SK-N-SH (cell line): ENCODE measurements at regions not wholly inside any gene's neighbourhood (a gene's known extent, or its start where the extent isn't known, plus 50 kb on each side); places are given as distances from the start of the nearest gene placed in this dataset.

ENCODE experiments used
- CTCF ChIA-PET: fragments of 300-600, 350-600 bp; formaldehyde crosslinking; extraction: SDS; loops from one replicate; lab custom pipeline; 2021; lab: Yijun Ruan, JAX
- POLR2A ChIA-PET: fragments of 350-600 bp; sonication (Branson Sonifier 250); formaldehyde crosslinking; extraction: SDS; loops from one replicate; lab custom pipeline; 2020; ENCODE audit warnings: antibody characterized with exemption, inconsistent platforms; lab: Yijun Ruan, JAX
- DNase-seq: peaks from one replicate; pipeline ENCODE4 v3.0.0; 2012
- H2AFZ ChIP-seq: fragments of 200-600 bp; sonication (generic); 2 replicates; pipeline ENCODE4 v1.8.1; 2016; ENCODE audit warnings: antibody characterized with exemption, mild to moderate bottlenecking, low read depth
- H3F3A ChIP-seq: fragments of 200-600 bp; sonication (generic); replicated peaks from 2 replicates; pipeline ENCODE3; 2016; ENCODE audit warnings: antibody characterized with exemption, mild to moderate bottlenecking; ENCODE audit not compliant: insufficient read depth
- H3K27ac ChIP-seq, 2 experiments: fragments of 200-500 bp in 1 of 2; fragments of 200-600 bp in 1 of 2; sonication (Bioruptor generic) in 1 of 2; sonication (generic), shearing (Covaris generic) in 1 of 2; 2 replicates each; pipeline versions ENCODE4 v1.5.1 to v1.6.1; 2014 to 2016; ENCODE audit warnings: low read depth in 2 of 2, inconsistent platforms in 1 of 2, low read length in 1 of 2, mild to moderate bottlenecking in 1 of 2, mixed read lengths in 1 of 2
- H3K27me3 ChIP-seq: fragments of 200-600 bp; sonication (generic), shearing (Covaris generic); 2 replicates; pipeline ENCODE4 v1.6.1; 2016; ENCODE audit warnings: mixed run types; ENCODE audit not compliant: insufficient read depth
- H3K36me3 ChIP-seq, 2 experiments: fragments of 200-500 bp in 1 of 2; fragments of 200-600 bp in 1 of 2; sonication (Bioruptor generic) in 1 of 2; sonication (generic) in 1 of 2; replicated peaks in 1 of 2; 2 replicates each; pipeline versions ENCODE3 to v1.5.1; 2014 to 2016; ENCODE audit warnings: low read length in 1 of 2, mild to moderate bottlenecking in 1 of 2; ENCODE audit not compliant: insufficient read depth in 2 of 2, control insufficient read depth in 1 of 2
- H3K4me1 ChIP-seq, 2 experiments: fragments of 200-500 bp in 1 of 2; fragments of 200-600 bp in 1 of 2; sonication (Bioruptor generic) in 1 of 2; sonication (generic), shearing (Covaris generic) in 1 of 2; 2 replicates each; pipeline versions ENCODE4 v1.5.1 to v1.6.1; 2014 to 2016; ENCODE audit warnings: low read depth in 1 of 2, low read length in 1 of 2, mixed run types in 1 of 2; ENCODE audit not compliant: insufficient read depth in 2 of 2, control insufficient read depth in 1 of 2
- H3K4me2 ChIP-seq: fragments of 200-600 bp; sonication (generic), shearing (Covaris generic); 2 replicates; pipeline ENCODE4 v1.6.1; 2017; ENCODE audit warnings: mixed run types
- H3K4me3 ChIP-seq, 2 experiments: fragments of 200-500 bp in 1 of 2; fragments of 200-600 bp in 1 of 2; sonication (Bioruptor generic) in 1 of 2; sonication (generic), shearing (Covaris generic) in 1 of 2; 2 replicates each; pipeline versions ENCODE4 v1.5.1 to v1.8.1; 2014 to 2016; ENCODE audit warnings: low read depth in 2 of 2, inconsistent platforms in 1 of 2, low read length in 1 of 2, mild to moderate bottlenecking in 1 of 2, mixed read lengths in 1 of 2, moderate library complexity in 1 of 2
- H3K79me2 ChIP-seq: fragments of 200-600 bp; sonication (generic); 2 replicates; pipeline ENCODE4 v1.8.1; 2017; ENCODE audit warnings: mild to moderate bottlenecking; ENCODE audit not compliant: insufficient read depth
- H3K9ac ChIP-seq: fragments of 200-600 bp; sonication (generic); 2 replicates; pipeline ENCODE4 v1.6.1; 2017; ENCODE audit warnings: mixed run types
- H3K9me2 ChIP-seq: fragments of 200-600 bp; sonication (generic); 2 replicates; pipeline ENCODE4 v1.6.1; 2017; ENCODE audit warnings: mixed run types
- H3K9me3 ChIP-seq: fragments of 200-600 bp; sonication (generic); 2 replicates; pipeline ENCODE4 v1.6.1; 2017; ENCODE audit warnings: mixed run types, mild to moderate bottlenecking, moderate library complexity
- H4K20me1 ChIP-seq: fragments of 200-600 bp; sonication (generic); 2 replicates; pipeline ENCODE4 v1.6.1; 2017; ENCODE audit warnings: mild to moderate bottlenecking, mixed run types; ENCODE audit not compliant: insufficient read depth
- EZH2phosphoT487 ChIP-seq: fragments of 200-600 bp; sonication (generic); IDR thresholded peaks from 2 replicates; pipeline ENCODE4 v1.6.1; 2017; ENCODE audit warnings: low read depth, mixed run types, mild to moderate bottlenecking, antibody characterized with exemption, moderate library complexity, borderline replicate concordance
- FOSL2 ChIP-seq: IDR thresholded peaks from 2 replicates; pipeline ENCODE4 v1.4.0; 2012; ENCODE audit warnings: low read depth, mild to moderate bottlenecking, moderate library complexity, borderline replicate concordance
- FOXJ3 ChIP-seq: sonication (generic); formaldehyde crosslinking; IDR thresholded peaks from 2 replicates; pipeline ENCODE4 v1.5.1; 2020; ENCODE audit warnings: mild to moderate bottlenecking, missing genetic modification reagents
- GABPA ChIP-seq: IDR thresholded peaks from 2 replicates; pipeline ENCODE4 v1.4.0; 2012; ENCODE audit warnings: low read depth, mild to moderate bottlenecking
- IRF3 ChIP-seq: fragments of 150-350 bp; IDR thresholded peaks from 2 replicates; pipeline ENCODE4 v1.6.1; 2016; ENCODE audit warnings: mild to moderate bottlenecking, low read depth, low read length
- MAX ChIP-seq: IDR thresholded peaks from 2 replicates; pipeline ENCODE4 v1.4.0; 2012; ENCODE audit warnings: low read depth
- MEF2A ChIP-seq: IDR thresholded peaks from 2 replicates; pipeline ENCODE4 v1.4.0; 2012; ENCODE audit warnings: low read depth, borderline replicate concordance
- MXI1 ChIP-seq: IDR thresholded peaks from 2 replicates; pipeline ENCODE4 v1.6.1; 2012; ENCODE audit warnings: mild to moderate bottlenecking, low read depth, low read length, improper control_type of control experiment
- NFIC ChIP-seq: IDR thresholded peaks from 2 replicates; pipeline ENCODE4 v1.4.0; 2012; ENCODE audit warnings: borderline replicate concordance
- NRF1 ChIP-seq: IDR thresholded peaks from 2 replicates; pipeline ENCODE4 v1.6.1; 2012; ENCODE audit warnings: low read depth, mild to moderate bottlenecking, low read length
- RCOR1 ChIP-seq: fragments of 150-350 bp; IDR thresholded peaks from 2 replicates; pipeline ENCODE4 v1.6.1; 2017; ENCODE audit warnings: antibody characterized with exemption, low read length
- RFX5 ChIP-seq: IDR thresholded peaks from 2 replicates; pipeline ENCODE4 v1.6.1; 2012; ENCODE audit warnings: mild to moderate bottlenecking, improper control_type of control experiment, low read length
- SIN3A ChIP-seq: IDR thresholded peaks from 2 replicates; pipeline ENCODE4 v1.6.1; 2012; ENCODE audit warnings: low read depth, mild to moderate bottlenecking, low read length, moderate library complexity, borderline replicate concordance
- SMC3 ChIP-seq: IDR thresholded peaks from 2 replicates; pipeline ENCODE4 v1.6.1; 2012; ENCODE audit warnings: low read depth, low read length, improper control_type of control experiment
- TAF1 ChIP-seq: IDR thresholded peaks from 2 replicates; pipeline ENCODE4 v1.6.1; 2012; ENCODE audit warnings: low read depth, mild to moderate bottlenecking, low read length, moderate library complexity, borderline replicate concordance
- TCF12 ChIP-seq: IDR thresholded peaks from 2 replicates; pipeline ENCODE4 v1.4.0; 2012
- YY1 ChIP-seq: IDR thresholded peaks from 2 replicates; pipeline ENCODE4 v1.4.0; 2012; ENCODE audit warnings: low read depth, mild to moderate bottlenecking
- WGBS: methylation state at CpG from one replicate; pipeline ENCODE4 v1.1.6; 2017; ENCODE audit warnings: low lambda C conversion rate; 5-methylcytosine and 5-hydroxymethylcytosine counted together
- TF ChIP-seq, protein P1 (sequence below): IDR thresholded peaks from 2 replicates; pipeline ENCODE4; 2012
- TF ChIP-seq, protein P2 (sequence below): fragments of 200-600 bp; sonication (generic); IDR thresholded peaks from 2 replicates; pipeline ENCODE4 v1.6.1; 2017; ENCODE audit warnings: antibody characterized with exemption, mild to moderate bottlenecking, moderate library complexity
- TF ChIP-seq, protein P3 (sequence below): IDR thresholded peaks from 2 replicates; pipeline ENCODE4 v1.4.0; 2012; ENCODE audit warnings: low read depth, borderline replicate concordance
- TF ChIP-seq, protein P4 (sequence below): fragments of 150-350 bp; IDR thresholded peaks from 2 replicates; pipeline ENCODE4 v1.6.1; 2017; ENCODE audit warnings: antibody characterized with exemption, low read length, low read depth, borderline replicate concordance

- CTCF ChIA-PET, result no interaction called here
- Histone ChIP-seq H3K4me3 (no peak overlapping the region), H3K27ac (no peak overlapping the region), H3K27me3 (no peaks in the 10 kb centered on the region), H3F3A (no peaks in the 10 kb centered on the region), H3K79me2 (no peaks in the 10 kb centered on the region), H4K20me1 (no peaks in the 10 kb centered on the region), H3K9me2 (no peaks in the 10 kb centered on the region), H3K4me2 (no peak overlapping the region)
- no peak for DNase-seq
- TF ChIP-seq NFIC, result no peak
- no peak for TF ChIP-seq MEF2A
- no peak for TF ChIP-seq TAF1
- no peak for TF ChIP-seq RCOR1
- TF ChIP-seq, protein P1, sequence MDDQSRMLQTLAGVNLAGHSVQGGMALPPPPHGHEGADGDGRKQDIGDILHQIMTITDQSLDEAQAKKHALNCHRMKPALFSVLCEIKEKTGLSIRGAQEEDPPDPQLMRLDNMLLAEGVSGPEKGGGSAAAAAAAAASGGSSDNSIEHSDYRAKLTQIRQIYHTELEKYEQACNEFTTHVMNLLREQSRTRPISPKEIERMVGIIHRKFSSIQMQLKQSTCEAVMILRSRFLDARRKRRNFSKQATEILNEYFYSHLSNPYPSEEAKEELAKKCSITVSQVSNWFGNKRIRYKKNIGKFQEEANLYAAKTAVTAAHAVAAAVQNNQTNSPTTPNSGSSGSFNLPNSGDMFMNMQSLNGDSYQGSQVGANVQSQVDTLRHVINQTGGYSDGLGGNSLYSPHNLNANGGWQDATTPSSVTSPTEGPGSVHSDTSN, result no peak
- no peak for TF ChIP-seq SMC3
- TF ChIP-seq, protein P2, sequence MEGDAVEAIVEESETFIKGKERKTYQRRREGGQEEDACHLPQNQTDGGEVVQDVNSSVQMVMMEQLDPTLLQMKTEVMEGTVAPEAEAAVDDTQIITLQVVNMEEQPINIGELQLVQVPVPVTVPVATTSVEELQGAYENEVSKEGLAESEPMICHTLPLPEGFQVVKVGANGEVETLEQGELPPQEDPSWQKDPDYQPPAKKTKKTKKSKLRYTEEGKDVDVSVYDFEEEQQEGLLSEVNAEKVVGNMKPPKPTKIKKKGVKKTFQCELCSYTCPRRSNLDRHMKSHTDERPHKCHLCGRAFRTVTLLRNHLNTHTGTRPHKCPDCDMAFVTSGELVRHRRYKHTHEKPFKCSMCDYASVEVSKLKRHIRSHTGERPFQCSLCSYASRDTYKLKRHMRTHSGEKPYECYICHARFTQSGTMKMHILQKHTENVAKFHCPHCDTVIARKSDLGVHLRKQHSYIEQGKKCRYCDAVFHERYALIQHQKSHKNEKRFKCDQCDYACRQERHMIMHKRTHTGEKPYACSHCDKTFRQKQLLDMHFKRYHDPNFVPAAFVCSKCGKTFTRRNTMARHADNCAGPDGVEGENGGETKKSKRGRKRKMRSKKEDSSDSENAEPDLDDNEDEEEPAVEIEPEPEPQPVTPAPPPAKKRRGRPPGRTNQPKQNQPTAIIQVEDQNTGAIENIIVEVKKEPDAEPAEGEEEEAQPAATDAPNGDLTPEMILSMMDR, result no peak
- TF ChIP-seq GABPA, result no peak
- no peak for TF ChIP-seq MAX
- no peak for TF ChIP-seq FOSL2
- TF ChIP-seq SIN3A, result no peak
- TF ChIP-seq EZH2phosphoT487, result no peak
- TF ChIP-seq, all 33 proteins: peak for 0
- no peak overlapping the region for H2AFZ ChIP-seq
- H3K9ac ChIP-seq, result no peak overlapping the region
- H3K9me3 ChIP-seq, result no peaks in the 10 kb centered on the region
- H3K4me1 ChIP-seq, result peaks cover 0 to 6% of the 10 kb centered on the region in 2 experiments; a peak in 1 of 4 replicates
- H3K36me3 ChIP-seq, result no peaks in the 10 kb centered on the region
- WGBS, result 52% methylated on average over 4 of the region's 7 CpGs
- POLR2A ChIA-PET, result no interaction called here
These were observed 218.9 kb downstream of the NDUFA10 start for GRCh38 chr2:239806276-239806675.

- H3K27ac ChIP-seq, result no peak overlapping the region
- no peaks in the 10 kb centered on the region for H3F3A ChIP-seq
- H3K9me3 ChIP-seq, result no peaks in the 10 kb centered on the region
- H3K9me2 ChIP-seq, result no peaks in the 10 kb centered on the region
- no peaks in the 10 kb centered on the region for H3K79me2 ChIP-seq
- H4K20me1 ChIP-seq, result no peaks in the 10 kb centered on the region
- no peak overlapping the region for H3K9ac ChIP-seq
- 48% methylated on average over 13 of the region's 14 CpGs for WGBS
- H3K27me3 ChIP-seq, result no peaks in the 10 kb centered on the region
- H3K4me1 ChIP-seq, result peaks cover 0 to 6% of the 10 kb centered on the region in 2 experiments; a peak in 1 of 4 replicates
- DNase-seq, result no peak
- H2AFZ ChIP-seq, result no peak overlapping the region
- TF ChIP-seq, protein P3, sequence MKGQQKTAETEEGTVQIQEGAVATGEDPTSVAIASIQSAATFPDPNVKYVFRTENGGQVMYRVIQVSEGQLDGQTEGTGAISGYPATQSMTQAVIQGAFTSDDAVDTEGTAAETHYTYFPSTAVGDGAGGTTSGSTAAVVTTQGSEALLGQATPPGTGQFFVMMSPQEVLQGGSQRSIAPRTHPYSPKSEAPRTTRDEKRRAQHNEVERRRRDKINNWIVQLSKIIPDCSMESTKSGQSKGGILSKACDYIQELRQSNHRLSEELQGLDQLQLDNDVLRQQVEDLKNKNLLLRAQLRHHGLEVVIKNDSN, result no peak
- TF ChIP-seq NRF1 (no peak), SIN3A (no peak), YY1 (no peak), FOXJ3 (no peak), TCF12 (no peak), RFX5 (no peak), NFIC (no peak), EZH2phosphoT487 (no peak), FOSL2 (no peak), IRF3 (no peak), MXI1 (no peak)
- TF ChIP-seq, protein P4, sequence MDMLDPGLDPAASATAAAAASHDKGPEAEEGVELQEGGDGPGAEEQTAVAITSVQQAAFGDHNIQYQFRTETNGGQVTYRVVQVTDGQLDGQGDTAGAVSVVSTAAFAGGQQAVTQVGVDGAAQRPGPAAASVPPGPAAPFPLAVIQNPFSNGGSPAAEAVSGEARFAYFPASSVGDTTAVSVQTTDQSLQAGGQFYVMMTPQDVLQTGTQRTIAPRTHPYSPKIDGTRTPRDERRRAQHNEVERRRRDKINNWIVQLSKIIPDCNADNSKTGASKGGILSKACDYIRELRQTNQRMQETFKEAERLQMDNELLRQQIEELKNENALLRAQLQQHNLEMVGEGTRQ, result no peak
- no peaks in the 10 kb centered on the region for H3K36me3 ChIP-seq
- no peak overlapping the region for H3K4me3 ChIP-seq
- POLR2A ChIA-PET, result no interaction called here
- CTCF ChIA-PET, result interaction anchor here (0.6 kb wide), 1 partner anchor 159 kb away, joined by 3 read pairs; no protein-coding TSS in a partner anchor
- no peak overlapping the region for H3K4me2 ChIP-seq
These were observed 219.7 kb downstream of the NDUFA10 start for GRCh38 chr2:239805414-239805813.
